ENCODE measurements at regions not wholly inside any gene's neighbourhood (a gene's known extent, or its start where the extent isn't known, plus 50 kb on each side); places are given as distances from the start of the nearest gene placed in this dataset.

- no peak overlapping the region for H3K27ac ChIP-seq (ENCODE audit: low read length)
- H3K27me3 ChIP-seq (ENCODE audit: control insufficient read depth in 1 of 2, insufficient read depth in 2 of 2, low read length in 2 of 2), result no peaks in the 10 kb centered on the region
- no peak overlapping the region for H3K9ac ChIP-seq (ENCODE audit: low read length in 2 of 2)
- no peaks in the 10 kb centered on the region for H3K36me3 ChIP-seq (ENCODE audit: control insufficient read depth in 2 of 2, insufficient read depth in 2 of 2, low read length in 2 of 2)
- no peaks in the 10 kb centered on the region for H3K4me1 ChIP-seq (ENCODE audit: control insufficient read depth, insufficient read depth, low read length)
- H3K9me3 ChIP-seq (ENCODE audit: control insufficient read depth in 2 of 2, low read length in 2 of 2), result no peaks in the 10 kb centered on the region
- no peak overlapping the region for H3K4me3 ChIP-seq (ENCODE audit: low read length in 2 of 2)
Observed at GRCh38 chr2:60058781-60059180, 494.7 kb downstream of the BCL11A start.

GRCh38 chr2:60054571-60055340 is 498.7 kb downstream of the BCL11A start:
- no peaks in the 10 kb centered on the region for H3K36me3 ChIP-seq (ENCODE audit: control insufficient read depth in 2 of 2, insufficient read depth in 2 of 2, low read length in 2 of 2)
- no peaks in the 10 kb centered on the region for H3K27me3 ChIP-seq (ENCODE audit: control insufficient read depth in 1 of 2, insufficient read depth in 2 of 2, low read length in 2 of 2)
- no peaks in the 10 kb centered on the region for H3K4me1 ChIP-seq (ENCODE audit: control insufficient read depth, insufficient read depth, low read length)
- no peaks in the 10 kb centered on the region for H3K9me3 ChIP-seq (ENCODE audit: control insufficient read depth in 2 of 2, low read length in 2 of 2)
- no peak overlapping the region for H3K4me3 ChIP-seq (ENCODE audit: low read length in 2 of 2)
- no peak overlapping the region for H3K9ac ChIP-seq (ENCODE audit: low read length in 2 of 2)
- no peak overlapping the region for H3K27ac ChIP-seq (ENCODE audit: low read length)

GRCh38 chr2:60053791-60054190 is 499.7 kb downstream of the BCL11A start:
- Histone ChIP-seq H3K36me3 (ENCODE audit: control insufficient read depth in 2 of 2, insufficient read depth in 2 of 2, low read length in 2 of 2) (no peaks in the 10 kb centered on the region), H3K27me3 (ENCODE audit: control insufficient read depth in 1 of 2, insufficient read depth in 2 of 2, low read length in 2 of 2) (no peaks in the 10 kb centered on the region), H3K4me1 (ENCODE audit: control insufficient read depth, insufficient read depth, low read length) (no peaks in the 10 kb centered on the region), H3K27ac (ENCODE audit: low read length) (no peak overlapping the region), H3K9ac (ENCODE audit: low read length in 2 of 2) (no peak overlapping the region), H3K4me3 (ENCODE audit: low read length in 2 of 2) (no peak overlapping the region), H3K9me3 (ENCODE audit: control insufficient read depth in 2 of 2, low read length in 2 of 2) (no peaks in the 10 kb centered on the region)

- H3K4me3 ChIP-seq (ENCODE audit: low read length in 2 of 2), result no peak overlapping the region
- H3K27ac ChIP-seq (ENCODE audit: low read length), result no peak overlapping the region
- H3K36me3 ChIP-seq (ENCODE audit: control insufficient read depth in 2 of 2, insufficient read depth in 2 of 2, low read length in 2 of 2), result no peaks in the 10 kb centered on the region
- no peak overlapping the region for H3K9ac ChIP-seq (ENCODE audit: low read length in 2 of 2)
- H3K4me1 ChIP-seq (ENCODE audit: control insufficient read depth, insufficient read depth, low read length), result no peaks in the 10 kb centered on the region
- no peaks in the 10 kb centered on the region for H3K27me3 ChIP-seq (ENCODE audit: control insufficient read depth in 1 of 2, insufficient read depth in 2 of 2, low read length in 2 of 2)
- no peaks in the 10 kb centered on the region for H3K9me3 ChIP-seq (ENCODE audit: control insufficient read depth in 2 of 2, low read length in 2 of 2)
Observed at GRCh38 chr2:60052601-60053000, 500.9 kb downstream of the BCL11A start.

GRCh38 chr2:60051991-60052390 is 501.5 kb downstream of the BCL11A start:
- no peak overlapping the region for H3K9ac ChIP-seq (ENCODE audit: low read length in 2 of 2)
- H3K36me3 ChIP-seq (ENCODE audit: control insufficient read depth in 2 of 2, insufficient read depth in 2 of 2, low read length in 2 of 2), result no peaks in the 10 kb centered on the region
- no peaks in the 10 kb centered on the region for H3K4me1 ChIP-seq (ENCODE audit: control insufficient read depth, insufficient read depth, low read length)
- H3K27ac ChIP-seq (ENCODE audit: low read length), result no peak overlapping the region
- H3K9me3 ChIP-seq (ENCODE audit: control insufficient read depth in 2 of 2, low read length in 2 of 2), result no peaks in the 10 kb centered on the region
- H3K27me3 ChIP-seq (ENCODE audit: control insufficient read depth in 1 of 2, insufficient read depth in 2 of 2, low read length in 2 of 2), result no peaks in the 10 kb centered on the region
- no peak overlapping the region for H3K4me3 ChIP-seq (ENCODE audit: low read length in 2 of 2)

GRCh38 chr2:60047944-60048525 is 505.4 kb downstream of the BCL11A start:
- H3K36me3 ChIP-seq (ENCODE audit: control insufficient read depth in 2 of 2, insufficient read depth in 2 of 2, low read length in 2 of 2), result no peaks in the 10 kb centered on the region
- no peak overlapping the region for H3K27ac ChIP-seq (ENCODE audit: low read length)
- H3K9me3 ChIP-seq (ENCODE audit: control insufficient read depth in 2 of 2, low read length in 2 of 2), result no peaks in the 10 kb centered on the region

GRCh38 chr2:60047347-60047746 is 506.1 kb downstream of the BCL11A start:
- H3K9me3 ChIP-seq (ENCODE audit: control insufficient read depth in 2 of 2, low read length in 2 of 2), result no peaks in the 10 kb centered on the region
- H3K27ac ChIP-seq (ENCODE audit: low read length), result no peak overlapping the region
- no peaks in the 10 kb centered on the region for H3K27me3 ChIP-seq (ENCODE audit: control insufficient read depth in 1 of 2, insufficient read depth in 2 of 2, low read length in 2 of 2)
- H3K4me3 ChIP-seq (ENCODE audit: low read length in 2 of 2), result no peak overlapping the region
- H3K4me1 ChIP-seq (ENCODE audit: control insufficient read depth, insufficient read depth, low read length), result no peaks in the 10 kb centered on the region
- no peaks in the 10 kb centered on the region for H3K36me3 ChIP-seq (ENCODE audit: control insufficient read depth in 2 of 2, insufficient read depth in 2 of 2, low read length in 2 of 2)
- no peak overlapping the region for H3K9ac ChIP-seq (ENCODE audit: low read length in 2 of 2)

More at GRCh38 chr2:60047944-60048525, 505.4 kb downstream of the BCL11A start:
- H3K9ac ChIP-seq (ENCODE audit: low read length in 2 of 2), result no peak overlapping the region
- no peak overlapping the region for H3K4me3 ChIP-seq (ENCODE audit: low read length in 2 of 2)
- no peaks in the 10 kb centered on the region for H3K27me3 ChIP-seq (ENCODE audit: control insufficient read depth in 1 of 2, insufficient read depth in 2 of 2, low read length in 2 of 2)
- no peaks in the 10 kb centered on the region for H3K4me1 ChIP-seq (ENCODE audit: control insufficient read depth, insufficient read depth, low read length)

GRCh38 chr2:60046529-60046928 is 506.9 kb downstream of the BCL11A start:
- Histone ChIP-seq H3K4me1 (ENCODE audit: control insufficient read depth, insufficient read depth, low read length) (no peaks in the 10 kb centered on the region), H3K27me3 (ENCODE audit: control insufficient read depth in 1 of 2, insufficient read depth in 2 of 2, low read length in 2 of 2) (no peaks in the 10 kb centered on the region), H3K9me3 (ENCODE audit: control insufficient read depth in 2 of 2, low read length in 2 of 2) (no peaks in the 10 kb centered on the region), H3K36me3 (ENCODE audit: control insufficient read depth in 2 of 2, insufficient read depth in 2 of 2, low read length in 2 of 2) (no peaks in the 10 kb centered on the region), H3K27ac (ENCODE audit: low read length) (no peak overlapping the region), H3K4me3 (ENCODE audit: low read length in 2 of 2) (no peak overlapping the region), H3K9ac (ENCODE audit: low read length in 2 of 2) (no peak overlapping the region)

GRCh38 chr2:60045456-60045855 is 508.0 kb downstream of the BCL11A start:
- Histone ChIP-seq H3K4me1 (ENCODE audit: control insufficient read depth, insufficient read depth, low read length) (no peaks in the 10 kb centered on the region), H3K27me3 (ENCODE audit: control insufficient read depth in 1 of 2, insufficient read depth in 2 of 2, low read length in 2 of 2) (no peaks in the 10 kb centered on the region), H3K9ac (ENCODE audit: low read length in 2 of 2) (no peak overlapping the region), H3K4me3 (ENCODE audit: low read length in 2 of 2) (no peak overlapping the region), H3K9me3 (ENCODE audit: control insufficient read depth in 2 of 2, low read length in 2 of 2) (no peaks in the 10 kb centered on the region), H3K36me3 (ENCODE audit: control insufficient read depth in 2 of 2, insufficient read depth in 2 of 2, low read length in 2 of 2) (no peaks in the 10 kb centered on the region), H3K27ac (ENCODE audit: low read length) (no peak overlapping the region)

- no peak overlapping the region for H3K27ac ChIP-seq (ENCODE audit: low read length)
- no peak overlapping the region for H3K4me3 ChIP-seq (ENCODE audit: low read length in 2 of 2)
- no peaks in the 10 kb centered on the region for H3K4me1 ChIP-seq (ENCODE audit: control insufficient read depth, insufficient read depth, low read length)
- H3K27me3 ChIP-seq (ENCODE audit: control insufficient read depth in 1 of 2, insufficient read depth in 2 of 2, low read length in 2 of 2), result no peaks in the 10 kb centered on the region
- H3K9ac ChIP-seq (ENCODE audit: low read length in 2 of 2), result no peak overlapping the region
- no peaks in the 10 kb centered on the region for H3K9me3 ChIP-seq (ENCODE audit: control insufficient read depth in 2 of 2, low read length in 2 of 2)
- no peaks in the 10 kb centered on the region for H3K36me3 ChIP-seq (ENCODE audit: control insufficient read depth in 2 of 2, insufficient read depth in 2 of 2, low read length in 2 of 2)
Observed at GRCh38 chr2:60044484-60044883, 509.0 kb downstream of the BCL11A start.

- Histone ChIP-seq H3K9ac (ENCODE audit: low read length in 2 of 2) (no peak overlapping the region), H3K36me3 (ENCODE audit: control insufficient read depth in 2 of 2, insufficient read depth in 2 of 2, low read length in 2 of 2) (no peaks in the 10 kb centered on the region), H3K27me3 (ENCODE audit: control insufficient read depth in 1 of 2, insufficient read depth in 2 of 2, low read length in 2 of 2) (no peaks in the 10 kb centered on the region), H3K4me1 (ENCODE audit: control insufficient read depth, insufficient read depth, low read length) (no peaks in the 10 kb centered on the region), H3K27ac (ENCODE audit: low read length) (no peak overlapping the region), H3K4me3 (ENCODE audit: low read length in 2 of 2) (no peak overlapping the region), H3K9me3 (ENCODE audit: control insufficient read depth in 2 of 2, low read length in 2 of 2) (no peaks in the 10 kb centered on the region)
Observed at GRCh38 chr2:60042023-60042422, 511.4 kb downstream of the BCL11A start.
